Stomach (tissue), 8 donors: ENCODE measurements at regions not wholly inside any gene's neighbourhood (a gene's known extent, or its start where the extent isn't known, plus 50 kb on each side); places are given as distances from the start of the nearest gene placed in this dataset.

ENCODE experiments used
- DNase-seq, 2 donors: peaks; one replicate each; pipeline versions ENCODE4 v3.0.0 to v3.0.0-alpha.2; 2013 to 2019
- H3K27ac ChIP-seq, 5 donors: fragments of 200-600 bp in 4 of 5; sonication (generic) in 4 of 5; one replicate each; pipeline ENCODE4 v1.5.1; 2013 to 2019; ENCODE audit warnings: mild to moderate bottlenecking in 1 of 5, moderate library complexity in 1 of 5
- H3K27me3 ChIP-seq, 3 donors: fragments of 200-600 bp; sonication (generic); one replicate each; pipeline ENCODE4 v1.5.1; 2017 to 2019; ENCODE audit warnings: mixed run types in 1 of 3
- H3K36me3 ChIP-seq, 4 donors: fragments of 200-600 bp; sonication (generic); 1 replicate in 3 of 4; 2 replicates in 1 of 4; pipeline ENCODE4 v1.5.1; 2016 to 2019
- H3K4me1 ChIP-seq, 4 donors: fragments of 200-600 bp; sonication (generic); one replicate each; pipeline ENCODE4 v1.5.1; 2016 to 2019
- H3K4me3 ChIP-seq, 4 donors: fragments of 200-600 bp; sonication (generic) in 3 of 4; one replicate each; pipeline ENCODE4 v1.5.1; 2016 to 2019; ENCODE audit warnings: mild to moderate bottlenecking in 1 of 4
- H3K9me3 ChIP-seq, 4 donors: fragments of 200-600 bp; sonication (generic); one replicate each; pipeline ENCODE4 v1.5.1; 2016 to 2019
- CTCF ChIP-seq, 7 experiments: fragments of 450-650 bp in 4 of 7; fragments of 200-600 bp in 3 of 7; sonication (generic) in 3 of 7; IDR thresholded peaks; one replicate each; pipeline ENCODE4 v1.5.1; 2016 to 2019; ENCODE audit warnings: antibody characterized with exemption in 7 of 7, control low read depth in 2 of 7, mild to moderate bottlenecking in 1 of 7
- EP300 ChIP-seq: sonication (generic); formaldehyde crosslinking; IDR thresholded peaks from one replicate; pipeline ENCODE4 v1.6.1; 2017; ENCODE audit warnings: antibody characterized with exemption
- POLR2A ChIP-seq, 4 donors: fragments of 450-650 bp; IDR thresholded peaks; one replicate each; pipeline ENCODE4 v1.6.1; 2016; ENCODE audit warnings: antibody characterized with exemption in 4 of 4, control low read depth in 2 of 4, mild to moderate bottlenecking in 1 of 4, moderate library complexity in 1 of 4
- POLR2AphosphoS5 ChIP-seq, 3 donors: sonication (generic); formaldehyde crosslinking; IDR thresholded peaks; one replicate each; pipeline ENCODE4 v1.6.1; 2016; ENCODE audit warnings: antibody characterized with exemption in 3 of 3
- WGBS, 5 donors: extraction: QIAGEN DNeasy Blood & Tissue Kit in 3 of 5; methylation state at CpG; one replicate each; pipeline versions ENCODE4 v1.1.5 to v1.1.7; 2013 to 2018; 5-methylcytosine and 5-hydroxymethylcytosine counted together
- intact Hi-C: fragments of 100-400 bp; cut with DNase I; formaldehyde crosslinking; loops from one replicate; pipeline ENCODE4 v1.15.1; 2023; ENCODE audit warnings: low total_unique reads
- donor health status: healthy with polysubstance abuse.
- donor health status: Bipolar disorder and iron deficiency.
- donor health status: healthy.

- Histone ChIP-seq H3K4me3 (no peak overlapping the region), H3K9me3 (no peaks in the 10 kb centered on the region), H3K4me1 (no peaks in the 10 kb centered on the region), H3K36me3 (no peaks in the 10 kb centered on the region), H3K27me3 (no peaks in the 10 kb centered on the region), H3K27ac (no peak overlapping the region)
- WGBS, 5 donors = 80 to 96% (median 93%) methylated on average over 2 to 5 of the region's 5 CpGs
- intact Hi-C loops = no loop called here
- TF ChIP-seq POLR2A (IDR thresholded peaks at IDR 0.05) = no peak
- no peak for TF ChIP-seq POLR2AphosphoS5 (IDR thresholded peaks at IDR 0.05)
- no peak for TF ChIP-seq EP300
- no peak for TF ChIP-seq CTCF (IDR thresholded peaks at IDR 0.05)
- DNase-seq = no peak
Measured at GRCh38 chr5:110018509-110018908, 328.8 kb downstream of the MAN2A1 start.

- TF ChIP-seq CTCF (IDR thresholded peaks at IDR 0.05) (no peak), POLR2AphosphoS5 (IDR thresholded peaks at IDR 0.05) (no peak), POLR2A (IDR thresholded peaks at IDR 0.05) (no peak)
- DNase-seq = no peak
- intact Hi-C loops = no loop called here
- no peaks in the 10 kb centered on the region for H3K9me3 ChIP-seq
- no peaks in the 10 kb centered on the region for H3K27me3 ChIP-seq
- no peak overlapping the region for H3K4me3 ChIP-seq
- 92 to 96% (median 95%) methylated on average over 6 of the region's 6 CpGs for WGBS, 5 donors
- H3K36me3 ChIP-seq = no peaks in the 10 kb centered on the region
- no peaks in the 10 kb centered on the region for H3K4me1 ChIP-seq
- no peak overlapping the region for H3K27ac ChIP-seq
Measured at GRCh38 chr5:110019119-110019518, 329.4 kb downstream of the MAN2A1 start.

DNA sequence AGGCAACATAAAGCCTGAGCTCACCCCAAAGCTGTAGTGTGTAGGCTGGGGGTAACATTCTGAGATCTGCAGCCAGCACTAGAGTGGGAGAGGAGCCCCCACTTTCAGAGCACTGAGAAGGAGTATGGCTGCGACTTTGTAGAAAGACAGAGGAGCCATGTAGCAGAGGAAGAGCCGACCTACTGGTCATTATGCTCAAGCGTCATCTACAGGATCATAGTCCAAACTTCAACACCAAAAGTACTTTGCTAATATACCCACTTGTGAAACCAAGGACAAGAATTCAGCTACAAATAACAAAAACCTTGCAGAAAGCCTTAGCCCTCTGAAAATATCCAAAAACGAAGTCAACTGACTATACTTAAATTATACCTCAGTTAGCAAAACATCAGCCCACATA lies 330.1 kb downstream of the MAN2A1 start:
- no peak for TF ChIP-seq POLR2AphosphoS5 (IDR thresholded peaks at IDR 0.05)
- no peak for TF ChIP-seq CTCF (IDR thresholded peaks at IDR 0.05)
- TF ChIP-seq EP300 = no peak
- no peak for TF ChIP-seq POLR2A (IDR thresholded peaks at IDR 0.05)
- Histone ChIP-seq H3K4me3 (no peak overlapping the region), H3K9me3 (no peaks in the 10 kb centered on the region), H3K4me1 (no peaks in the 10 kb centered on the region), H3K27ac (no peak overlapping the region), H3K36me3 (no peaks in the 10 kb centered on the region), H3K27me3 (no peaks in the 10 kb centered on the region)
- WGBS, 5 donors = 84 to 89% (median 88%) methylated on average over 4 of the region's 4 CpGs
- intact Hi-C loops = no loop called here
- no peak for DNase-seq

- H3K9me3 ChIP-seq = peaks cover 0 to 3% (median 0%) of the 10 kb centered on the region in 4 donors
- TF ChIP-seq CTCF (IDR thresholded peaks at IDR 0.05) (no peak), POLR2AphosphoS5 (IDR thresholded peaks at IDR 0.05) (no peak), EP300 (no peak), POLR2A (IDR thresholded peaks at IDR 0.05) (no peak)
- 83 to 97% (median 94%) methylated on average over 3 of the region's 3 CpGs for WGBS, 5 donors
- no peak for DNase-seq
- no peaks in the 10 kb centered on the region for H3K36me3 ChIP-seq
- H3K27ac ChIP-seq = no peak overlapping the region
- no peaks in the 10 kb centered on the region for H3K4me1 ChIP-seq
- intact Hi-C loops = no loop called here
- no peaks in the 10 kb centered on the region for H3K27me3 ChIP-seq
- no peak overlapping the region for H3K4me3 ChIP-seq
Measured at GRCh38 chr5:110021251-110021650, 331.5 kb downstream of the MAN2A1 start.
